Ovary (tissue), 7 donors: ENCODE measurements at regions not wholly inside any gene's neighbourhood (a gene's known extent, or its start where the extent isn't known, plus 50 kb on each side); places are given as distances from the start of the nearest gene placed in this dataset.

Experiments used
- DNase-seq, 5 donors: peaks; one replicate each; pipeline ENCODE4 v3.0.0-alpha.2; 2019 to 2020
- H3K27ac ChIP-seq, 2 donors: fragments of 200-600 bp; one replicate each; pipeline versions ENCODE4 v1.5.1 to v1.8.0; 2019 to 2022
- H3K27me3 ChIP-seq: fragments of 200-600 bp; one replicate; pipeline ENCODE4 v1.8.0; 2022
- H3K36me3 ChIP-seq: fragments of 200-600 bp; sonication (generic); one replicate; pipeline ENCODE4 v1.5.1; 2019
- H3K4me1 ChIP-seq: one replicate; pipeline ENCODE4 v1.8.1; 2013; ENCODE audit warnings: mild to moderate bottlenecking, moderate library complexity; ENCODE audit not compliant: insufficient read depth
- H3K4me3 ChIP-seq: fragments of 200-600 bp; sonication (generic); one replicate; pipeline ENCODE4 v1.5.1; 2017
- H3K9me3 ChIP-seq, 2 donors: fragments of 200-600 bp in 1 of 2; sonication (generic) in 1 of 2; one replicate each; pipeline versions ENCODE4 v1.5.1 to v1.8.1; 2013 to 2019; ENCODE audit warnings: mild to moderate bottlenecking in 1 of 2, moderate library complexity in 1 of 2
- CTCF ChIP-seq, 3 donors: fragments of 450-650 bp in 2 of 3; fragments of 200-600 bp in 1 of 3; IDR thresholded peaks; one replicate each; pipeline versions ENCODE4 v1.5.1 to v1.8.0; 2016 to 2022; ENCODE audit warnings: antibody characterized with exemption in 3 of 3, mild to moderate bottlenecking in 1 of 3
- EP300 ChIP-seq: sonication (generic); formaldehyde crosslinking; IDR thresholded peaks from one replicate; pipeline ENCODE4 v1.6.1; 2017; ENCODE audit warnings: antibody characterized with exemption
- POLR2A ChIP-seq: fragments of 450-650 bp; IDR thresholded peaks from one replicate; pipeline ENCODE4 v1.6.1; 2017; ENCODE audit warnings: antibody characterized with exemption, mild to moderate bottlenecking, moderate library complexity
- WGBS, 3 donors: extraction: QIAGEN DNeasy Blood & Tissue Kit in 1 of 3; methylation state at CpG; one replicate each; pipeline versions ENCODE4 v1.1.5 to v1.1.7; 2013 to 2017; 5-methylcytosine and 5-hydroxymethylcytosine counted together
- intact Hi-C, 4 donors: fragments of 100-400 bp; cut with DNase I; formaldehyde crosslinking; loops; one replicate each; pipeline versions ENCODE4 v1.11.0 to v1.15.1; 2022 to 2023
- donor health status: DM: no; HTN: no; CAD: no; lungs with moderate emphysema.
- donor health status: DM: no; HTN: no; CAD: no.
- donor health status: Bipolar disorder and iron deficiency.
- donor health status: DM: no; HTN: no; CAD: no.
- donor health status: DM: yes; HTN: yes; CAD: no.

GRCh38 chr9:75464726-75465125 is 376.4 kb downstream of the OSTF1 start:
- 89 to 92% (median 92%) methylated on average over 4 of the region's 4 CpGs for WGBS, 3 donors
- H3K9me3 ChIP-seq: no peaks in the 10 kb centered on the region
- no peak for DNase-seq
- H3K4me3 ChIP-seq: no peak overlapping the region
- no peaks in the 10 kb centered on the region for H3K36me3 ChIP-seq
- intact Hi-C loops: no loop called here
- no peaks in the 10 kb centered on the region for H3K4me1 ChIP-seq
- H3K27me3 ChIP-seq: no peaks in the 10 kb centered on the region
- TF ChIP-seq POLR2A (no peak), EP300 (no peak), CTCF (IDR thresholded peaks at IDR 0.05) (no peak)
- H3K27ac ChIP-seq: no peak overlapping the region

DNA sequence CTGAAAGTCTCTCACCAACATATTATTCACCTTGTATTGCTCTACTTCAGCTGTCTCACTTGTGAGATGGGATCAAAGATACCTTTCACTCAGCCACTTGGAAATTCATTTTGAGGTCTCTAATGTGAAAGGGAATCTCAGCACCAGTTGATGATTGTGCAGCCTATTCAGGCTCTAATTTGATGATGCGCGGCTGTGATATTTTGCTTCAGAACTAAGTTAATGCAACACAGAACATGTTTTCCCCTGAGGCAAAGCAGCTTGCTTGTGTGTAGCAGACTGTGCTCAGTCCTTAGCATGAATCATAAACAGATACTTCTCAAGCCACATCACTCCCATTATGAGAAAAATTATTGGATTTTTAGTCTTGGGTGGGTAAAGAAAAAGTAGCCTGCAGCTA is 378.8 kb downstream of the OSTF1 start:
- intact Hi-C loops: no loop called here
- no peaks in the 10 kb centered on the region for H3K27me3 ChIP-seq

DNA sequence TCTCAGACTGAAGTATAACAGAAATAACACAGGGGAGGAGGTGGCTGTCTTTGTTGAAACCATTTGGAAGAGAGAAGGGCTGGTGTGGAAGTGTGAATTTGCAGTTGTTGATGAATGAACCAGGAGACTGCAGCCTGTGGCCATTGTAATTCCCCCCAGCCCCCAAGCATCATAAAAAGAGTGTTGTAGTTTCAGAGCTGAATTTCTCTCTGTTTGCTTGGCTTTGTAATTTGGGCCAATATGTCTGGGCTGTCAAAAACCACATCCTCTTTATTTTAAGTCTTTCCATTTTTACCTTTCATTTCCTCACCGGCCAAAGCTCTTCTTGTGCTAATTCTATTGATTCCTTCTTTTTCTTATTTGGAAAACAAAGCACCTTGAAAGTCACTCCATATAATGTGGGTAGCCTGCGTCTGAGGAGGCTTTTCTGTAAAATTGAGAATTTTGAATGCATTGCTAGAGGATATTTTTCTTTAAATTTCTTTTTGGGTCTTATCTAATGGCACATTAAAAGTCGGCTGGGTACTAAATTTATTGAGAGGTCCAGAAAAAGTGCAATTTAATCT is 383.3 kb downstream of the OSTF1 start:
- Histone ChIP-seq H3K9me3 (no peaks in the 10 kb centered on the region), H3K27me3 (no peaks in the 10 kb centered on the region), H3K4me3 (no peak overlapping the region), H3K36me3 (no peaks in the 10 kb centered on the region), H3K27ac (no peak overlapping the region), H3K4me1 (no peaks in the 10 kb centered on the region)
- DNase-seq: no peak
- WGBS, 3 donors: 59 to 70% (median 61%) methylated on average over 3 of the region's 3 CpGs
- intact Hi-C loops: no loop called here
- TF ChIP-seq POLR2A: no peak
- no peak for TF ChIP-seq EP300
- TF ChIP-seq CTCF (IDR thresholded peaks at IDR 0.05): no peak

More for the DNA sequence above, 378.8 kb downstream of the OSTF1 start:
- no peak for DNase-seq
- Histone ChIP-seq H3K27ac (no peak overlapping the region), H3K4me1 (no peaks in the 10 kb centered on the region), H3K9me3 (no peaks in the 10 kb centered on the region), H3K36me3 (no peaks in the 10 kb centered on the region), H3K4me3 (no peak overlapping the region)
- TF ChIP-seq EP300 (no peak), POLR2A (no peak), CTCF (IDR thresholded peaks at IDR 0.05) (no peak)
- WGBS, 3 donors: 73 to 92% (median 87%) methylated on average over 2 of the region's 2 CpGs

- Histone ChIP-seq H3K4me3 (no peak overlapping the region), H3K27me3 (no peaks in the 10 kb centered on the region), H3K36me3 (no peaks in the 10 kb centered on the region), H3K4me1 (no peaks in the 10 kb centered on the region), H3K27ac (no peak overlapping the region), H3K9me3 (no peaks in the 10 kb centered on the region)
- TF ChIP-seq EP300 (no peak), CTCF (IDR thresholded peaks at IDR 0.05) (no peak), POLR2A (no peak)
- intact Hi-C loops: no loop called here
- DNase-seq: no peak
- 80 to 87% (median 87%) methylated on average over 2 of the region's 2 CpGs for WGBS, 3 donors
Observed at GRCh38 chr9:75482566-75482965, 394.3 kb downstream of the OSTF1 start.
